GM18520 (cell line): ENCODE measurements at regions not wholly inside any gene's neighbourhood (a gene's known extent, or its start where the extent isn't known, plus 50 kb on each side); places are given as distances from the start of the nearest gene placed in this dataset.
"Not testable (repeated sequence)": the region's sequence is repeated elsewhere in the genome, so short reads cannot be mapped to it uniquely, and the experiment has no call there.

Experiments
- ATAC-seq: cut with Tn5 transposase; IDR thresholded peaks from one replicate; pipeline ENCODE4 v1.9.1; 2021; ENCODE audit not compliant: unreplicated experiment

GRCh38 chr1:206403612-206404307, 66.5 kb upstream of the IKBKE start:
- ATAC-seq: not testable (repeated sequence)

- not testable (repeated sequence) for ATAC-seq
These were observed 65.8 kb upstream of the IKBKE start for GRCh38 chr1:206404309-206405027.

GRCh38 chr1:206405282-206405681, 65.0 kb upstream of the IKBKE start:
- not testable (repeated sequence) for ATAC-seq

GRCh38 chr1:206408371-206409288, 61.6 kb upstream of the IKBKE start:
- not testable (repeated sequence) for ATAC-seq

GRCh38 chr1:206411321-206411720, 59.0 kb upstream of the IKBKE start:
- ATAC-seq: no peak

GRCh38 chr1:206415942-206416341, 54.3 kb upstream of the IKBKE start:
- ATAC-seq: no peak

GRCh38 chr1:206417774-206418614, 52.3 kb upstream of the IKBKE start:
- ATAC-seq: no peak

- ATAC-seq: no peak
These were observed 51.0 kb upstream of the IKBKE start for GRCh38 chr1:206419250-206419649.

- no peak for ATAC-seq
These were observed 50.5 kb upstream of the IKBKE start for GRCh38 chr1:206419783-206420182.

GRCh38 chr1:206420471-206420870, 49.8 kb upstream of the IKBKE start:
- no peak for ATAC-seq
